GM13976 (cell line): ENCODE measurements at regions not wholly inside any gene's neighbourhood (a gene's known extent, or its start where the extent isn't known, plus 50 kb on each side); places are given as distances from the start of the nearest gene placed in this dataset.
"Not testable (repeated sequence)": the region's sequence is repeated elsewhere in the genome, so short reads cannot be mapped to it uniquely, and the experiment has no call there.

Source experiments
- DNase-seq: peaks from one replicate; pipeline ENCODE4 v3.0.0; 2012; ENCODE audit warnings: low spot score
- in situ Hi-C: fragments of 300-500 bp; cut with MboI; formaldehyde crosslinking; loops from one replicate; pipeline ENCODE4 v1.12.0; 2022; ENCODE audit warnings: low sequenced_read_pairs, mixed read lengths, inconsistent platforms; ENCODE audit not compliant: unreplicated experiment
- TF ChIP-seq, protein P1 (sequence below): IDR thresholded peaks from 2 replicates; pipeline ENCODE4 v1.5.1; 2012; ENCODE audit warnings: borderline replicate concordance, mild to moderate bottlenecking; ENCODE audit not compliant: insufficient read depth; ENCODE audit errors: extremely low read depth, missing control alignments, control extremely low read depth

DNA sequence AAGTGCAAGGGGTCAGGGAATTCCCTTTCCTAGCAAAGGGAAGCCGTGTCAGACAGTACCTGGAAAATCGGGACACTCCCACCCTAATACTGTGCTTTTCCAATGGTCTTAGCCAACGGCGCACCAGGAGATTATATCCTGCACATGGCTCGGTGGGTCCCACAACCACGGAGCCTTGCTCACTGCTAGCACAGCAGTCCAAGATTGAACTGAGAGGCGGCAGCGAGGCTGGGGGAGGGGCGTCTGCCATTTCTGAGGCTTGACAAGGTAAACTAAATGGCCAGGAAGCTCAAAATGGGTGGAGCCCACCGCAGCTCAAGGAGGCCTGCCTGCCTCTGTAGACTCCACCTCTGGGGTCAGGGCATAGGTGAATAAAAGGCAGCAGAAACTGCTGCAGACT is 76.5 kb upstream of the LINC00632 start:
- in situ Hi-C loops, DNase-seq: not testable (repeated sequence)

DNA sequence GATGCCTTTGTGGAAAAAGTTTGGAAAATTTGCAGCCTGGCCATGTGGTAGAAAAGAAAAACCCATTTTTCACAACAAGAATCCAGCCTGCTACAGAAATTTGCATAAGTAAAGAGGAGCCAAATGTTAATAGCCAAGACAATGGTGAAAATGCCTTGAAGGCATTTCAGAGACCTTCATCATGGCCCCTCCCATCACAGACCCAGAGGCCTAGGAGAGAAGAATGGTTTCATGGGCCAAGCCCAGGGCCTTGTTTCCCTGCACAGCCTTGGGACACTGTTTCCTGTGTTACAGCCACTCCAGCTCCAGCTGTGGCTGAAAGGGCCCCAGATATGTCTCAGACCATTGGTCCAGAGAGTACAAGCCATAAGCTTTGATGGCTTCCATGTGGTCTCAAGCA is 101.4 kb upstream of the LINC00632 start:
- no peak for DNase-seq
- in situ Hi-C loops: no loop called here
- TF ChIP-seq, protein P1, sequence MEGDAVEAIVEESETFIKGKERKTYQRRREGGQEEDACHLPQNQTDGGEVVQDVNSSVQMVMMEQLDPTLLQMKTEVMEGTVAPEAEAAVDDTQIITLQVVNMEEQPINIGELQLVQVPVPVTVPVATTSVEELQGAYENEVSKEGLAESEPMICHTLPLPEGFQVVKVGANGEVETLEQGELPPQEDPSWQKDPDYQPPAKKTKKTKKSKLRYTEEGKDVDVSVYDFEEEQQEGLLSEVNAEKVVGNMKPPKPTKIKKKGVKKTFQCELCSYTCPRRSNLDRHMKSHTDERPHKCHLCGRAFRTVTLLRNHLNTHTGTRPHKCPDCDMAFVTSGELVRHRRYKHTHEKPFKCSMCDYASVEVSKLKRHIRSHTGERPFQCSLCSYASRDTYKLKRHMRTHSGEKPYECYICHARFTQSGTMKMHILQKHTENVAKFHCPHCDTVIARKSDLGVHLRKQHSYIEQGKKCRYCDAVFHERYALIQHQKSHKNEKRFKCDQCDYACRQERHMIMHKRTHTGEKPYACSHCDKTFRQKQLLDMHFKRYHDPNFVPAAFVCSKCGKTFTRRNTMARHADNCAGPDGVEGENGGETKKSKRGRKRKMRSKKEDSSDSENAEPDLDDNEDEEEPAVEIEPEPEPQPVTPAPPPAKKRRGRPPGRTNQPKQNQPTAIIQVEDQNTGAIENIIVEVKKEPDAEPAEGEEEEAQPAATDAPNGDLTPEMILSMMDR: no peak

DNA sequence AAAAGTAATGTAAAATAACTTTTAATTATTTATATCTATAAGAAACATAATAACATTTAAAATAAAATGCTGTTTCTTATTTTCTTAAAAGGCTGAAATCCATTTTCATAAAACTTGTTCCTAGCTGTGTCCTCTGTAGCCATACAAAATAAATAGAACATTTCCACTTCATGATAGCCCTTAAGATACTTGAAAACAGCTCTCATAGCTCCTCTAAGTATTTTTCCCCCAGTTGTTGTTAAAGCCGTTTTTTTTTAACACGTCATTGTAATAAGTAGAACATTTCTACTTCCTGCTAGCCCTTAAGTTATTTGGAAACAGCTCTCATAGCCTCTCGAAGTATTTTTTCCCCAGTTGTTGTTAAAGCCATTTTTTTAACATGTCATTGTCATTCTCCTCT is 97.3 kb upstream of the SOX3 start:
- TF ChIP-seq, protein P1: no peak
- no peak for DNase-seq
- in situ Hi-C loops: no loop called here

DNA sequence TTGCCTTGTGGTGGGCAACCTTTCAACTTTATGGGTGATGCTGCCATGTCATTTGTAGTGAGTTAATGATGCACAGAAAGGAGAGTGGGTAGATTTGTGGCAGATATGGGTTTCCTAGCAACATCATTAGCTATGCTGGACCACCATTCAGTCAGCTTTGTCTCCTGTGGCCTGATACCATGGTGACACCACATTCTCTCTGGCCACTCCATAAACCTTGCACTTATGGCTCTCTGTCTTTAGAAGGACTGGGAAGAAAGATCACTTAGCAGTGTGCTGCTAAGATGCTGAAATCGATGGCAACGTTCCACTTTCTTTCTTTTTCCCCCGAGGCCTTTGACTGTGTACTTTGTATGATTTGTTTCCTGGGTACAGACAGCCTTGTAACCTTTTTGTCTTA is 95.0 kb upstream of the SOX3 start:
- TF ChIP-seq, protein P1: no peak
- in situ Hi-C loops: no loop called here
- DNase-seq: no peak

DNA sequence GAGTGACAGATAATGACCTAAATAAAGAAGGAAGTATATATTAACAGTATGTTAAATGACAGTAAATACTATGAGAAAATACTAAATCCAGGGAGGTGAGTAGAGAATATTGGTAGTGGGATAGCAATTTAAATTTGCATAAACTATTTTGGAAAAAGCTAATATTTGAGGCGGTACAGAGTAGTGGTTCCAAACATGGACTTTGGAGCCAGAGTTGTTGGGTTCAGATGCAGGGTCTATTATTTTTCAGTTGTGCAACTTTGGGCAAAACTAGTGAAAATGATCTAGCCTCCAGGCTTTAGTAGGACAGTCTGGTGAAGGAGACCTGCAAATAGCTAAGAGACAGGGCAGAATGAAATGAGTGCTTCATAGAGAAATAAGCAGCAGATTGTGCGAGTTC is 84.8 kb upstream of the SOX3 start:
- in situ Hi-C loops: no loop called here
- DNase-seq: no peak
- TF ChIP-seq, protein P1: no peak

DNA sequence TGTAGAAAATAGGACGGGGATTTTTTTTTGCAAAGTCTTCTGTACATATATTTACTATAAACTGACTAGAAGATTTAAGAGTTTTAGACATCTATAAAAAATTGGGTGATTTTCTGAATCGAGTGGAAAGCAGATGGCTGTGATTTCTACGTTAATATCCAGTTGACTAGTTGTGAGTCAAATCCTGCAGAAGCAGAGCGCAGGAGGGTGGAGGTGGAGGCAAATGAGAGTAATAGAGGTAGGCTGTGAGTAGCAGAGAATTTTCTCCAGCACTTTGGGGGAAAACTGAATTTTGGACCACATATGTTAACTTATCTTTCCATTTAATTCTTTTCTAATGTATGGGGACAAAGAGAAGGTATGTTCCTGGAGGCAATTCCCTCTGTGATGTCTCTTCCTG is 82.1 kb upstream of the SOX3 start:
- in situ Hi-C loops: no loop called here
- TF ChIP-seq, protein P1: no peak
- no peak for DNase-seq

DNA sequence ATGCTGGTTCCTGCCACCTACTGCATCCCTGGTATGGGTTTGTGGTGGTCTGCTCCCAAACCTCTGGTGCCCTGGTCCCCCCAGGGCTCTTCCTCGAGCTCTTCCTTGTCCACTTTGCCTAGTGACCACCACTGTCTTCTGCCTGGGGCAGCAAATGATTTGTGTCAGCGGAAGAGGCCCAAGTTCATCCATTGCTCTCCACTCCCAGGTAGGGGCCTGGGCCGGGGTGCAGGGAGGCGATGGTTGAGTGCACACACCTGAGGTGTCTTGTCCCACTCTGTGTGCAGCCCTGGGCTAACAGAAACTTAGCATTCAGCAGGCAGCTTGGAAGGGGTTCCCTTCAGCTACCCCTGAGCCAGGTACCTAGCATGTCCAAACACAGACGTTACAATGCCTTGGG is 75.6 kb upstream of the SOX3 start:
- TF ChIP-seq, protein P1: no peak
- in situ Hi-C loops: no loop called here
- no peak for DNase-seq
